ENCODE measurements at regions not wholly inside any gene's neighbourhood (a gene's known extent, or its start where the extent isn't known, plus 50 kb on each side); places are given as distances from the start of the nearest gene placed in this dataset.

DNA sequence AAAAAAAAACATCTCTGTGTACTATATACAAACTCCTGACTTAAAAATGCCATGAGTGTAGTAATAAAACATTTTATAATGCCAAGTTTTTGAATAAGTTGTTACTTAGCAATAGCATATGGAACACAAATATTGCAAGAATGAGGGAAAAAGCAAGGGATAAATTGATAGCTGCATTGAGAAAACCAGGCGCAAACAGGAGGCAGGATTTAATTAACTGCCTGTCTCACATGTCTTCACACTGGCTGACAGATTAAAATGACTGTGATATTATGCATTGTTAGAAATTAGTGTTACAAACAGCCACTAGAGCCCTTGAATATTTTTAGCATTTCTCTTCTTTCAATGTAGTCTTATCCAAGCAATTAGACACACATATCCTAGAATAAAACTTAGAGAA is 1817.5 kb upstream of the NUDT12 start:
- H3K27me3 ChIP-seq (ENCODE audit: insufficient read depth, low read length) = no peaks in the 10 kb centered on the region
- H3K27ac ChIP-seq (ENCODE audit: low read depth, low read length) = no peak overlapping the region
- no peaks in the 10 kb centered on the region for H3K36me3 ChIP-seq (ENCODE audit: insufficient read depth, low read length)
- no peak for DNase-seq
- CTCF ChIA-PET (ENCODE audit: partially characterized antibody) = no interaction called here
- H3K36me3 Mint-ChIP-seq = no peaks in the 10 kb centered on the region
- H3K4me1 Mint-ChIP-seq = no peaks in the 10 kb centered on the region
- H3K27ac Mint-ChIP-seq = no peak overlapping the region
- H3K9me3 ChIP-seq (ENCODE audit: control insufficient read depth in 1 of 2, low read length in 2 of 2) = no peaks in the 10 kb centered on the region
- peaks cover 2 to 19% (median 10%) of the 10 kb centered on the region in 8 donors for H3K9me3 Mint-ChIP-seq
- H3K27me3 Mint-ChIP-seq = no peaks in the 10 kb centered on the region
- intact Hi-C loops (cut with micrococcal nuclease) = no loop called here
- H3K4me3 ChIP-seq (ENCODE audit: low read length in 2 of 2) = no peak overlapping the region
- H3K4me1 ChIP-seq (ENCODE audit: insufficient read depth, low read length) = no peaks in the 10 kb centered on the region
- H3K4me3 Mint-ChIP-seq = no peak overlapping the region
- POLR2A ChIA-PET (ENCODE audit: partially characterized antibody) = no interaction called here

DNA sequence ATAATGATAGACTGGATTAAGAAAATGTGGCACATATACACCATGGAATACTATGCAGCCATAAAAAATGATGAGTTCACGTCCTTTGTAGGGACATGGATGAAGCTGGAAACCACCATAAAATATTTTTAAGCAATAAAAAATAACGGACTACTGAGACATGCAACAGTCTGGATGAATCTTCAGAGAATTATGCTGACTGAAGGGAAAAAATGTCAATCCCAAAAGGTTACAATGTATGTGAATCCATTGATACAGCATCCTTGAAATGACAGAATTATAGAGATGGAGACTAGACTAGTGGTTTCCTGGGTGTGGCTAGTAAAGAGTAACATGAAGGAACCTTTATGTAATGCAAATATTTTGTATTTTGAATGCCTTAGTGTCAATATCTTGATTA is 1808.6 kb upstream of the NUDT12 start:
- H3K4me3 Mint-ChIP-seq = no peak overlapping the region
- intact Hi-C loops (cut with micrococcal nuclease) = no loop called here
- H3K4me1 ChIP-seq (ENCODE audit: insufficient read depth, low read length) = no peaks in the 10 kb centered on the region

DNA sequence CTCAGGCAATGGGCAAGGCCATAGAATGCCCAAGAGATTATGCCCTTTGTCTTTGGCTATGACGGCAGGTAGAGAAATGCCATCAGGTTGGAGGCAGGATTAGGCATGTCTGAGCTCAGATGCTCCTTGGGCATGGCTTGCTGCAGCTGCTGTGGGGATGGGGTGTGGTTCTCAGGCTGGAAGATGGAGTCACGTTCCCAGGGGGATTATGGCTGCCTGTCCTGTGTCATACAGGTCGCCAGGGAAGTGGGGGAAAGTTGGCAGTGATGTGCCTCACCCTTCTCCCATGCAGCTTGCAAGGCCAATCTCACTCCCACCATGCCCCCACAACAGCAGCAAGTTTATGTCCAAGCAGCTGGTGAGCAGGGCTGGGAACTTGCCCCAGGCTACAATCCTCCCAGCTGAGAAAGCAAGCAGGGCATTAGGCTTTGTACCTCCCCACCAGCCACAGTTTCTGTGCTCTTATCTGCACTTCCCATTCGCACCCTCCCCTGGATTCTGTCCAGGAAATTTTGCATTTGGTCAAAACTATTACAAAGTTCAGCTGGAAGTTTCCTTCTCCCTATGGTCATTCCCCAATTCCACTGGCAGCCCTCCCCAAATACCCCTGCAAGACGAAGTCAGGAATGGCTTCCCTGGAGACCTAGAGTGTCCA is 1788.0 kb upstream of the NUDT12 start:
- Mint-ChIP-seq H3K4me1 (no peaks in the 10 kb centered on the region), H3K4me3 (no peak overlapping the region), H3K27ac (no peak overlapping the region), H3K9me3 (peaks cover 0 to 15% (median 6%) of the 10 kb centered on the region in 8 donors), H3K27me3 (no peaks in the 10 kb centered on the region), H3K36me3 (no peaks in the 10 kb centered on the region)
- CTCF ChIA-PET (ENCODE audit: partially characterized antibody) = no interaction called here
- POLR2A ChIA-PET (ENCODE audit: partially characterized antibody) = no interaction called here
- Histone ChIP-seq H3K4me1 (ENCODE audit: insufficient read depth, low read length) (no peaks in the 10 kb centered on the region), H3K36me3 (ENCODE audit: insufficient read depth, low read length) (no peaks in the 10 kb centered on the region), H3K27me3 (ENCODE audit: insufficient read depth, low read length) (no peaks in the 10 kb centered on the region), H3K27ac (ENCODE audit: low read depth, low read length) (no peak overlapping the region), H3K4me3 (ENCODE audit: low read length in 2 of 2) (no peak overlapping the region), H3K9me3 (ENCODE audit: control insufficient read depth in 1 of 2, low read length in 2 of 2) (no peaks in the 10 kb centered on the region)
- DNase-seq = peak in 1 of 5 donors; percentile 17
- intact Hi-C loops (cut with micrococcal nuclease) = no loop called here

More for the DNA sequence above, 1808.6 kb upstream of the NUDT12 start:
- H3K4me1 Mint-ChIP-seq = no peaks in the 10 kb centered on the region
- no peak overlapping the region for H3K27ac Mint-ChIP-seq
- H3K9me3 Mint-ChIP-seq = peaks cover 1 to 12% (median 4%) of the 10 kb centered on the region in 8 donors
- no peak overlapping the region for H3K4me3 ChIP-seq (ENCODE audit: low read length in 2 of 2)
- no peak overlapping the region for H3K27ac ChIP-seq (ENCODE audit: low read depth, low read length)
- DNase-seq = no peak
- H3K36me3 Mint-ChIP-seq = no peaks in the 10 kb centered on the region
- no peaks in the 10 kb centered on the region for H3K27me3 ChIP-seq (ENCODE audit: insufficient read depth, low read length)
- CTCF ChIA-PET (ENCODE audit: partially characterized antibody) = no interaction called here
- POLR2A ChIA-PET (ENCODE audit: partially characterized antibody) = no interaction called here
- no peaks in the 10 kb centered on the region for H3K9me3 ChIP-seq (ENCODE audit: control insufficient read depth in 1 of 2, low read length in 2 of 2)
- no peaks in the 10 kb centered on the region for H3K27me3 Mint-ChIP-seq
- no peaks in the 10 kb centered on the region for H3K36me3 ChIP-seq (ENCODE audit: insufficient read depth, low read length)

DNA sequence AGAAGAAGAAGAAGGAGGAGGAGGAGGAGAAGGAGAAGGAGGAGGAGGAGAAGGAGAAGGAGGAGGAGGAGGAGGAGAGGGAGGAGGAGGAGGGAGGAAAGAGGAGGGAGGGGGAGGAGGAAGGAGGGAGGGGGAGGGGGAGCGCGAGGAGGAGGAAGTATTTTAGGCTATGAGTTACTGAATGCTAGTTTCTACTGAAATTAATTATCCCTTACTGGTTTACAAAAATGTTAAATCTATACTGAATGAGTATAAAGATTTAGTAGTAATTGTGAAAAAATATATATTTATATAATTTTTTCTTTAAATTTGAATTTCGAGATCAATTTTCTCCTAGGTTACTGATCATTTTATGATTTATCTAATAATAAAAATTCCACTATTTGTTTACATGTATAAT is 1769.0 kb upstream of the NUDT12 start:
- DNase-seq = no peak
- Mint-ChIP-seq H3K4me3 (no peak overlapping the region), H3K4me1 (no peaks in the 10 kb centered on the region), H3K36me3 (no peaks in the 10 kb centered on the region), H3K27ac (no peak overlapping the region), H3K27me3 (no peaks in the 10 kb centered on the region), H3K9me3 (peaks cover 3 to 17% (median 10%) of the 10 kb centered on the region in 8 donors)
- Histone ChIP-seq H3K27ac (ENCODE audit: low read depth, low read length) (no peak overlapping the region), H3K27me3 (ENCODE audit: insufficient read depth, low read length) (no peaks in the 10 kb centered on the region), H3K36me3 (ENCODE audit: insufficient read depth, low read length) (no peaks in the 10 kb centered on the region), H3K9me3 (ENCODE audit: control insufficient read depth in 1 of 2, low read length in 2 of 2) (peaks cover 0 to 3% of the 10 kb centered on the region in 2 donors), H3K4me3 (ENCODE audit: low read length in 2 of 2) (no peak overlapping the region), H3K4me1 (ENCODE audit: insufficient read depth, low read length) (no peaks in the 10 kb centered on the region)
- CTCF ChIA-PET (ENCODE audit: partially characterized antibody) = no interaction called here
- POLR2A ChIA-PET (ENCODE audit: partially characterized antibody) = no interaction called here
- intact Hi-C loops (cut with micrococcal nuclease) = no loop called here

GRCh38 chr5:105330185-105330584 is 1767.6 kb upstream of the NUDT12 start:
- intact Hi-C loops (cut with micrococcal nuclease) = no loop called here
- no peaks in the 10 kb centered on the region for H3K36me3 ChIP-seq (ENCODE audit: insufficient read depth, low read length)
- H3K9me3 ChIP-seq (ENCODE audit: control insufficient read depth in 1 of 2, low read length in 2 of 2) = no peaks in the 10 kb centered on the region
- H3K4me3 ChIP-seq (ENCODE audit: low read length in 2 of 2) = no peak overlapping the region
- no peaks in the 10 kb centered on the region for H3K4me1 Mint-ChIP-seq
- ChIA-PET POLR2A (ENCODE audit: partially characterized antibody) (no interaction called here), CTCF (ENCODE audit: partially characterized antibody) (no interaction called here)
- no peak overlapping the region for H3K4me3 Mint-ChIP-seq
- H3K4me1 ChIP-seq (ENCODE audit: insufficient read depth, low read length) = no peaks in the 10 kb centered on the region
- no peak overlapping the region for H3K27ac ChIP-seq (ENCODE audit: low read depth, low read length)
- no peaks in the 10 kb centered on the region for H3K27me3 Mint-ChIP-seq
- no peak for DNase-seq
- no peak overlapping the region for H3K27ac Mint-ChIP-seq
- no peaks in the 10 kb centered on the region for H3K27me3 ChIP-seq (ENCODE audit: insufficient read depth, low read length)
- H3K36me3 Mint-ChIP-seq = no peaks in the 10 kb centered on the region
- H3K9me3 Mint-ChIP-seq = peaks cover 3 to 17% (median 4%) of the 10 kb centered on the region in 8 donors

GRCh38 chr5:105304859-105305258 is 1742.3 kb upstream of the NUDT12 start:
- intact Hi-C loops (cut with micrococcal nuclease) = no loop called here
- H3K27me3 Mint-ChIP-seq = no peaks in the 10 kb centered on the region
- H3K4me1 Mint-ChIP-seq = no peaks in the 10 kb centered on the region
- ChIA-PET POLR2A (ENCODE audit: partially characterized antibody) (no interaction called here), CTCF (ENCODE audit: partially characterized antibody) (no interaction called here)
- no peaks in the 10 kb centered on the region for H3K36me3 Mint-ChIP-seq
- H3K4me3 Mint-ChIP-seq = no peak overlapping the region
- DNase-seq = no peak
- no peak overlapping the region for H3K27ac ChIP-seq (ENCODE audit: low read depth, low read length)
- H3K4me1 ChIP-seq (ENCODE audit: insufficient read depth, low read length) = no peaks in the 10 kb centered on the region
- H3K36me3 ChIP-seq (ENCODE audit: insufficient read depth, low read length) = no peaks in the 10 kb centered on the region
- no peaks in the 10 kb centered on the region for H3K27me3 ChIP-seq (ENCODE audit: insufficient read depth, low read length)
- H3K9me3 Mint-ChIP-seq = peaks cover 0 to 10% (median 3%) of the 10 kb centered on the region in 8 donors
- no peak overlapping the region for H3K4me3 ChIP-seq (ENCODE audit: low read length in 2 of 2)
- H3K27ac Mint-ChIP-seq = no peak overlapping the region
- no peaks in the 10 kb centered on the region for H3K9me3 ChIP-seq (ENCODE audit: control insufficient read depth in 1 of 2, low read length in 2 of 2)

DNA sequence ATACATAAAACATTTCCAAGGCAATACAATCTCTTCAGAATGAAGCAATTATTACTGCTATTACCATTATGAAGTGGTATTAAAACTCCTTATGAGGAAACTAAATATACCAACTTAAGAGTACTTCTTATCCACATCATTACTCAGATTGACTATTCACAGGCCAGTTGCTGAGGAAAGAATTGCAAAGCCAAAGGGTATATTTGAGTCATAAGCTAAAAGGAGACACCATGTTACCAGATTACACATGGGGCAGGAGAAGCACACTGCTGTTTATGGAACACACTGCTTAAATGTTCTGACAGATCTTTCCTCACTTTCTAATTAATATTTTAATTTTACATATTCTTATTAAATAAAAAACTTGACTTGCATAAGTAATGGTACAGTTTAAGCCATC is 1726.4 kb upstream of the NUDT12 start:
- H3K4me1 Mint-ChIP-seq = no peaks in the 10 kb centered on the region
- H3K36me3 Mint-ChIP-seq = no peaks in the 10 kb centered on the region
- no peaks in the 10 kb centered on the region for H3K27me3 Mint-ChIP-seq
- Histone ChIP-seq H3K27ac (ENCODE audit: low read depth, low read length) (no peak overlapping the region), H3K9me3 (ENCODE audit: control insufficient read depth in 1 of 2, low read length in 2 of 2) (no peaks in the 10 kb centered on the region), H3K4me3 (ENCODE audit: low read length in 2 of 2) (no peak overlapping the region), H3K4me1 (ENCODE audit: insufficient read depth, low read length) (no peaks in the 10 kb centered on the region), H3K27me3 (ENCODE audit: insufficient read depth, low read length) (no peaks in the 10 kb centered on the region), H3K36me3 (ENCODE audit: insufficient read depth, low read length) (no peaks in the 10 kb centered on the region)
- DNase-seq = no peak
- peaks cover 0 to 15% (median 4%) of the 10 kb centered on the region in 8 donors for H3K9me3 Mint-ChIP-seq
- H3K27ac Mint-ChIP-seq = no peak overlapping the region
- intact Hi-C loops (cut with micrococcal nuclease) = no loop called here
- CTCF ChIA-PET (ENCODE audit: partially characterized antibody) = no interaction called here
- POLR2A ChIA-PET (ENCODE audit: partially characterized antibody) = no interaction called here
- no peak overlapping the region for H3K4me3 Mint-ChIP-seq

GRCh38 chr5:105283134-105283533 is 1720.5 kb upstream of the NUDT12 start:
- Histone ChIP-seq H3K36me3 (ENCODE audit: insufficient read depth, low read length) (no peaks in the 10 kb centered on the region), H3K4me1 (ENCODE audit: insufficient read depth, low read length) (no peaks in the 10 kb centered on the region), H3K9me3 (ENCODE audit: control insufficient read depth in 1 of 2, low read length in 2 of 2) (no peaks in the 10 kb centered on the region), H3K4me3 (ENCODE audit: low read length in 2 of 2) (no peak overlapping the region), H3K27ac (ENCODE audit: low read depth, low read length) (no peak overlapping the region), H3K27me3 (ENCODE audit: insufficient read depth, low read length) (no peaks in the 10 kb centered on the region)
- Mint-ChIP-seq H3K36me3 (no peaks in the 10 kb centered on the region), H3K9me3 (peaks cover 2 to 8% (median 4%) of the 10 kb centered on the region in 8 donors), H3K27me3 (no peaks in the 10 kb centered on the region), H3K27ac (no peak overlapping the region), H3K4me3 (no peak overlapping the region), H3K4me1 (no peaks in the 10 kb centered on the region)
- intact Hi-C loops (cut with micrococcal nuclease) = no loop called here
- no peak for DNase-seq
- ChIA-PET POLR2A (ENCODE audit: partially characterized antibody) (no interaction called here), CTCF (ENCODE audit: partially characterized antibody) (no interaction called here)
